Type B pancreatic cell (in vitro differentiated cells): ENCODE measurements at regions not wholly inside any gene's neighbourhood (a gene's known extent, or its start where the extent isn't known, plus 50 kb on each side); places are given as distances from the start of the nearest gene placed in this dataset.

Experiments
- DNase-seq: peaks from one replicate; pipeline ENCODE4 v3.0.0; 2021; ENCODE audit warnings: mixed read lengths; ENCODE audit not compliant: unreplicated experiment; ENCODE audit errors: extremely low spot score
- H3K27ac Mint-ChIP-seq: 2 replicates; pipeline ENCODE4 v1.8.0; 2021; ENCODE audit warnings: mild to moderate bottlenecking, mixed read lengths
- H3K27me3 Mint-ChIP-seq: 2 replicates; pipeline ENCODE4 v1.8.0; 2021; ENCODE audit warnings: mixed read lengths
- H3K36me3 Mint-ChIP-seq: 2 replicates; pipeline ENCODE4 v1.8.0; 2021; ENCODE audit warnings: mixed read lengths
- H3K4me1 Mint-ChIP-seq: one replicate; pipeline ENCODE4 v1.8.0; 2021; ENCODE audit warnings: mixed read lengths; ENCODE audit not compliant: unreplicated experiment
- H3K4me3 Mint-ChIP-seq: 2 replicates; pipeline ENCODE4 v1.8.0; 2021; ENCODE audit warnings: mild to moderate bottlenecking, mixed read lengths
- H3K9me3 Mint-ChIP-seq: 2 replicates; pipeline ENCODE4 v1.8.0; 2021; ENCODE audit warnings: mixed read lengths
- CTCF ChIP-seq: fragments of 200-600 bp; sonication (generic); conservative IDR thresholded peaks from 2 replicates; pipeline ENCODE4 v1.5.0; 2021; ENCODE audit warnings: antibody characterized with exemption, mild to moderate bottlenecking

GRCh38 chr7:156043416-156044178 is 231.3 kb upstream of the SHH start:
- Mint-ChIP-seq H3K9me3 (no peaks in the 10 kb centered on the region), H3K36me3 (no peaks in the 10 kb centered on the region), H3K27ac (no peak overlapping the region), H3K4me3 (no peak overlapping the region), H3K4me1 (no peaks in the 10 kb centered on the region), H3K27me3 (peaks cover 5% of the 10 kb centered on the region)
- no peak for TF ChIP-seq CTCF
- no peak for DNase-seq

- peaks cover 3% of the 10 kb centered on the region for H3K27me3 Mint-ChIP-seq
- no peak for DNase-seq
- no peaks in the 10 kb centered on the region for H3K9me3 Mint-ChIP-seq
- no peaks in the 10 kb centered on the region for H3K36me3 Mint-ChIP-seq
- no peak overlapping the region for H3K4me3 Mint-ChIP-seq
- no peaks in the 10 kb centered on the region for H3K4me1 Mint-ChIP-seq
- no peak for TF ChIP-seq CTCF
- H3K27ac Mint-ChIP-seq, result no peak overlapping the region
Measured at GRCh38 chr7:156041398-156041797, 229.1 kb upstream of the SHH start.

GRCh38 chr7:156039971-156040677 is 227.9 kb upstream of the SHH start:
- H3K9me3 Mint-ChIP-seq, result no peaks in the 10 kb centered on the region
- TF ChIP-seq CTCF, result no peak
- H3K36me3 Mint-ChIP-seq, result no peaks in the 10 kb centered on the region
- H3K4me3 Mint-ChIP-seq, result no peak overlapping the region
- DNase-seq, result no peak
- no peaks in the 10 kb centered on the region for H3K4me1 Mint-ChIP-seq
- no peak overlapping the region for H3K27ac Mint-ChIP-seq
- H3K27me3 Mint-ChIP-seq, result peaks cover 3% of the 10 kb centered on the region

- no peak for DNase-seq
- H3K4me1 Mint-ChIP-seq, result no peaks in the 10 kb centered on the region
- peaks cover 3% of the 10 kb centered on the region for H3K27me3 Mint-ChIP-seq
- H3K9me3 Mint-ChIP-seq, result no peaks in the 10 kb centered on the region
- H3K4me3 Mint-ChIP-seq, result no peak overlapping the region
- no peaks in the 10 kb centered on the region for H3K36me3 Mint-ChIP-seq
- no peak overlapping the region for H3K27ac Mint-ChIP-seq
- no peak for TF ChIP-seq CTCF
Measured at GRCh38 chr7:156039194-156039593, 226.9 kb upstream of the SHH start.

- Mint-ChIP-seq H3K36me3 (no peaks in the 10 kb centered on the region), H3K4me3 (no peak overlapping the region), H3K9me3 (no peaks in the 10 kb centered on the region), H3K27me3 (peaks cover 3% of the 10 kb centered on the region), H3K27ac (no peak overlapping the region), H3K4me1 (no peaks in the 10 kb centered on the region)
- TF ChIP-seq CTCF, result no peak
- DNase-seq, result no peak
Measured at GRCh38 chr7:156038345-156038744, 226.1 kb upstream of the SHH start.
